ENCODE measurements at regions not wholly inside any gene's neighbourhood (a gene's known extent, or its start where the extent isn't known, plus 50 kb on each side); places are given as distances from the start of the nearest gene placed in this dataset.

GRCh38 chr20:52098186-52098585 is 93.4 kb downstream of the ZFP64 start:
- no peaks in the 10 kb centered on the region for H3K9me2 ChIP-seq (ENCODE audit: low read depth, low read length)
- no peaks in the 10 kb centered on the region for H3K27me3 ChIP-seq (ENCODE audit: insufficient read depth, low read length)
- TF ChIP-seq, protein P1, sequence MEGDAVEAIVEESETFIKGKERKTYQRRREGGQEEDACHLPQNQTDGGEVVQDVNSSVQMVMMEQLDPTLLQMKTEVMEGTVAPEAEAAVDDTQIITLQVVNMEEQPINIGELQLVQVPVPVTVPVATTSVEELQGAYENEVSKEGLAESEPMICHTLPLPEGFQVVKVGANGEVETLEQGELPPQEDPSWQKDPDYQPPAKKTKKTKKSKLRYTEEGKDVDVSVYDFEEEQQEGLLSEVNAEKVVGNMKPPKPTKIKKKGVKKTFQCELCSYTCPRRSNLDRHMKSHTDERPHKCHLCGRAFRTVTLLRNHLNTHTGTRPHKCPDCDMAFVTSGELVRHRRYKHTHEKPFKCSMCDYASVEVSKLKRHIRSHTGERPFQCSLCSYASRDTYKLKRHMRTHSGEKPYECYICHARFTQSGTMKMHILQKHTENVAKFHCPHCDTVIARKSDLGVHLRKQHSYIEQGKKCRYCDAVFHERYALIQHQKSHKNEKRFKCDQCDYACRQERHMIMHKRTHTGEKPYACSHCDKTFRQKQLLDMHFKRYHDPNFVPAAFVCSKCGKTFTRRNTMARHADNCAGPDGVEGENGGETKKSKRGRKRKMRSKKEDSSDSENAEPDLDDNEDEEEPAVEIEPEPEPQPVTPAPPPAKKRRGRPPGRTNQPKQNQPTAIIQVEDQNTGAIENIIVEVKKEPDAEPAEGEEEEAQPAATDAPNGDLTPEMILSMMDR (IDR thresholded peaks at IDR 0.05; ENCODE audit: low read length) = no peak
- TF ChIP-seq EZH2 (IDR thresholded peaks at IDR 0.05; ENCODE audit: borderline replicate concordance, low read length) = no peak

DNA sequence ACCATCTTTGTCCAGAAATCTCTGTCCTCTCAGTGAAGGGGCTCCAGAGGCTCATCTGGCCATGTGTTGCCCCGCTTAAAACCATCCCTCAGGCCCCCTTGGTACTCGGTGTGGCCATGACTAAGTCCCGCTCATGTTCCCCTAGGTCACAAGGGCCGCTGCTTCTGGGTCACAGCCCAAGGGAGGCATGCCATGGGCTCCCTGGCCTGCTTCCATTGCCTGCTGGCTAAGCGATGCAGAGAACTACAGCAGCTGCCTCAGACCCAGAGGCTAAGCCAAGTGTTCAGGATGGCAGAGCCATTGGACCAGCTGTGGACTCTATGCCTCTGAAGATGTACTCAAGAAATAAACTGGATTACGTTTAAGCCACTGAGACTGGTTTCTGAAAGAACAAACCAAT is 95.5 kb downstream of the ZFP64 start:
- Histone ChIP-seq H3K79me2 (ENCODE audit: insufficient read depth, low read length) (no peaks in the 10 kb centered on the region), H3K27me3 (ENCODE audit: insufficient read depth, low read length) (no peaks in the 10 kb centered on the region), H4K20me1 (ENCODE audit: insufficient read depth, low read length) (no peaks in the 10 kb centered on the region), H3K9ac (ENCODE audit: low read length) (no peak overlapping the region), H3K4me2 (ENCODE audit: low read length) (no peak overlapping the region), H3K9me3 (ENCODE audit: low read length) (no peaks in the 10 kb centered on the region), H3K4me1 (ENCODE audit: insufficient read depth, low read length, severe bottlenecking) (no peaks in the 10 kb centered on the region), H3K4me3 (ENCODE audit: low read depth, low read length, poor library complexity, severe bottlenecking) (no peak overlapping the region), H3K27ac (ENCODE audit: low read depth, low read length, poor library complexity, severe bottlenecking) (no peak overlapping the region), H3F3A (ENCODE audit: insufficient read depth, low read length) (no peaks in the 10 kb centered on the region), H3K36me3 (ENCODE audit: insufficient read depth, low read length) (no peaks in the 10 kb centered on the region), H2AFZ (ENCODE audit: low read length) (no peak overlapping the region), H3K9me2 (ENCODE audit: low read depth, low read length) (no peaks in the 10 kb centered on the region)
- TF ChIP-seq, protein P1 (IDR thresholded peaks at IDR 0.05; ENCODE audit: low read length) = no peak
- TF ChIP-seq EZH2 (IDR thresholded peaks at IDR 0.05; ENCODE audit: borderline replicate concordance, low read length) = no peak

More at GRCh38 chr20:52098186-52098585, 93.4 kb downstream of the ZFP64 start:
- H3K36me3 ChIP-seq (ENCODE audit: insufficient read depth, low read length) = no peaks in the 10 kb centered on the region
- no peak overlapping the region for H3K4me3 ChIP-seq (ENCODE audit: low read depth, low read length, poor library complexity, severe bottlenecking)
- no peaks in the 10 kb centered on the region for H3F3A ChIP-seq (ENCODE audit: insufficient read depth, low read length)
- H3K4me2 ChIP-seq (ENCODE audit: low read length) = no peak overlapping the region
- H3K27ac ChIP-seq (ENCODE audit: low read depth, low read length, poor library complexity, severe bottlenecking) = no peak overlapping the region
- no peaks in the 10 kb centered on the region for H3K9me3 ChIP-seq (ENCODE audit: low read length)
- H4K20me1 ChIP-seq (ENCODE audit: insufficient read depth, low read length) = no peaks in the 10 kb centered on the region
- no peaks in the 10 kb centered on the region for H3K79me2 ChIP-seq (ENCODE audit: insufficient read depth, low read length)
- H3K4me1 ChIP-seq (ENCODE audit: insufficient read depth, low read length, severe bottlenecking) = no peaks in the 10 kb centered on the region
- H2AFZ ChIP-seq (ENCODE audit: low read length) = no peak overlapping the region
- H3K9ac ChIP-seq (ENCODE audit: low read length) = no peak overlapping the region

- Histone ChIP-seq H3K4me3 (ENCODE audit: low read depth, low read length, poor library complexity, severe bottlenecking) (no peak overlapping the region), H3K9ac (ENCODE audit: low read length) (no peak overlapping the region), H3K9me3 (ENCODE audit: low read length) (no peaks in the 10 kb centered on the region), H3K27ac (ENCODE audit: low read depth, low read length, poor library complexity, severe bottlenecking) (no peak overlapping the region), H3K27me3 (ENCODE audit: insufficient read depth, low read length) (no peaks in the 10 kb centered on the region), H3K36me3 (ENCODE audit: insufficient read depth, low read length) (no peaks in the 10 kb centered on the region), H3F3A (ENCODE audit: insufficient read depth, low read length) (no peaks in the 10 kb centered on the region), H2AFZ (ENCODE audit: low read length) (no peak overlapping the region), H4K20me1 (ENCODE audit: insufficient read depth, low read length) (no peaks in the 10 kb centered on the region), H3K4me2 (ENCODE audit: low read length) (no peak overlapping the region), H3K79me2 (ENCODE audit: insufficient read depth, low read length) (no peaks in the 10 kb centered on the region), H3K9me2 (ENCODE audit: low read depth, low read length) (no peaks in the 10 kb centered on the region), H3K4me1 (ENCODE audit: insufficient read depth, low read length, severe bottlenecking) (no peaks in the 10 kb centered on the region)
- TF ChIP-seq, protein P1 (IDR thresholded peaks at IDR 0.05; ENCODE audit: low read length) = no peak
- no peak for TF ChIP-seq EZH2 (IDR thresholded peaks at IDR 0.05; ENCODE audit: borderline replicate concordance, low read length)
Observed at GRCh38 chr20:52094693-52095092, 96.9 kb downstream of the ZFP64 start.

Measured in OCI-LY1 (cell line).